GM12891 (cell line): ENCODE measurements at regions not wholly inside any gene's neighbourhood (a gene's known extent, or its start where the extent isn't known, plus 50 kb on each side); places are given as distances from the start of the nearest gene placed in this dataset.

Experiments used
- DNase-seq: peaks from one replicate; pipeline ENCODE4 v3.0.0; 2011; ENCODE audit warnings: low spot score; ENCODE audit not compliant: insufficient read length
- FAIRE-seq: peaks from 2 replicates; lab custom pipeline; 2011; peaks lifted over from hg19 to GRCh38; lab: Jason Lieb, UNC
- PAX5 ChIP-seq: IDR thresholded peaks from 2 replicates; pipeline ENCODE4 v1.6.1; 2011; ENCODE audit warnings: low read length, moderate library complexity, mild to moderate bottlenecking; ENCODE audit not compliant: insufficient read depth, severe bottlenecking
- POLR2A ChIP-seq: IDR thresholded peaks from 2 replicates; pipeline ENCODE4 v1.6.1; 2011; ENCODE audit warnings: low read depth, low read length, control low read depth
- POLR2AphosphoS5 ChIP-seq: IDR thresholded peaks from 2 replicates; pipeline ENCODE4 v1.6.1; 2011; ENCODE audit warnings: low read depth, low read length, control low read depth
- POU2F2 ChIP-seq: IDR thresholded peaks from 2 replicates; pipeline ENCODE4 v1.6.1; 2011; ENCODE audit warnings: low read depth, mild to moderate bottlenecking, control low read depth, low read length, moderate library complexity
- SPI1 ChIP-seq: IDR thresholded peaks from 2 replicates; pipeline ENCODE4 v1.6.1; 2011; ENCODE audit warnings: low read depth, low read length, control low read depth
- TAF1 ChIP-seq: IDR thresholded peaks from 2 replicates; pipeline ENCODE4 v1.6.1; 2011; ENCODE audit warnings: low read depth, low read length, control low read depth

DNA sequence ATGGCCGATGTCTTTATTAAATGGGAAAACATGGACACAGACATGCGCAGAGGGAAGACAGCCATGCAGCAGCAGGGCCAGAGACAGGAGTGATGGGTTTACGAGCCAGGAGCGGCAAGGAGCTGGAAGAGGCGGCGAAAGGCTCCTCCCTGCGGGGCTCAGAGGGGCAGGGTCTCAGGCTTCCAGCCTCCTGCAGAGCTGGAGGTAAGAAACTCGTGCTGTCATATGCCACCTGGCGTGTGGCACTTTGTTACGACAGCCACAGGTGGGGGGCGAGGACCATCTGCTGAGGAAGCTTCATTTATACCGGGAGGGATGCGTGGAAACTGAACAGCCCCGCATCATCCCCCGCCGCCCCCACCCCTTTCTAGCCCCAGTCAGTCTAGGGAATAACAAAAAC, 52.0 kb upstream of the SPACA7 start:
- TF ChIP-seq POU2F2 (no peak), PAX5 (no peak), POLR2A (no peak), SPI1 (no peak), TAF1 (no peak), POLR2AphosphoS5 (no peak)
- FAIRE-seq (no peak), DNase-seq (no peak)

GRCh38 chr13:112325142-112325808, 50.9 kb upstream of the SPACA7 start:
- TF ChIP-seq POLR2AphosphoS5 (no peak), TAF1 (no peak), PAX5 (no peak), POU2F2 (no peak), POLR2A (no peak), SPI1 (no peak)
- FAIRE-seq (no peak), DNase-seq (no peak)

DNA sequence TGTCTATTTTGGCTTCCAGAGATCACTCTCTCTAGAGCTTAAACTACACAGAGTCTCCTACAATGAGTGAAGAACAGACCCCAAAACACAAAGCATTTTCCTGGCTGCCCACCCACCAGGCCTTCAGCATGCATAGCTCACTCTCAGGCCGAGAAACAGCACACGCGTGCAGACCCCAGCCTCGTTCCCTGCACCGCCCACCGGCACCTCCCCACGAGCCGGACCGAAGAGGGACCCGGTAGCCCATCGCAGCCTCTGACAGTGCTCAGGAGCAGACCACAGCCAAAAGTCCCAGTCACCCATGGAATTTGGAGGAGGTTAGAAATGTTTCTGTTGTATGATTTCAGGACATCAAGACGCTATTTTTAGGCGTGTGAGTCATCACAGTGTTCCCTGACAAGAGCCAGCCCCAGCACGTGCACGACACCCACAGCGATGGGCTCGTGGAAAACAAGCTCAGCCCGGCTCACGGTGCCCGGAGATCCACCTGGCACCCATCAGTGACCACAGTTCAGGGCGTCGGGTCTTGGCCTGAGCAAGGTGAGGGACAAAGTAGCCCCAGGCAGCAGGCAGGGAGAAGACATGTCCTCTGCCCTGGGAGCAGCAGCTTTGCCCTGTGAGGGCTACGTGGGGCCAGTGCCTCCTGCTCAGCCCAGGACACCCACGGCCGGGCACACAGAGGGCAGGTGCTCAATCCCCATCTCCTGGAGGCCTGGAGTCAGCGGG, 50.1 kb upstream of the SPACA7 start:
- TF ChIP-seq POU2F2 = no peak
- TF ChIP-seq SPI1 = no peak
- no peak for TF ChIP-seq POLR2AphosphoS5
- TF ChIP-seq PAX5 = no peak
- no peak for TF ChIP-seq TAF1
- no peak for TF ChIP-seq POLR2A
- DNase-seq (no peak), FAIRE-seq (no peak)
